KMS-11 (cell line): ENCODE measurements at regions not wholly inside any gene's neighbourhood (a gene's known extent, or its start where the extent isn't known, plus 50 kb on each side); places are given as distances from the start of the nearest gene placed in this dataset.

Experiments used
- H2AFZ ChIP-seq: fragments of 200-600 bp; sonication (generic); 2 replicates; pipeline ENCODE4 v1.6.1; 2016; ENCODE audit warnings: antibody characterized with exemption, mixed run types, low read depth
- H3K27ac ChIP-seq: fragments of 200-600 bp; sonication (generic); 2 replicates; pipeline ENCODE4 v1.6.1; 2016; ENCODE audit warnings: mild to moderate bottlenecking, mixed run types
- H3K27me3 ChIP-seq: fragments of 200-600 bp; sonication (generic); 2 replicates; pipeline ENCODE4 v1.6.1; 2017; ENCODE audit warnings: mild to moderate bottlenecking, low read depth, mixed run types, moderate library complexity; ENCODE audit not compliant: insufficient read depth
- H3K36me3 ChIP-seq: fragments of 200-600 bp; sonication (generic); 2 replicates; pipeline ENCODE4 v1.6.1; 2017; ENCODE audit warnings: mild to moderate bottlenecking, mixed run types; ENCODE audit not compliant: insufficient read depth
- H3K4me1 ChIP-seq: fragments of 200-600 bp; sonication (generic); 2 replicates; pipeline ENCODE4 v1.6.1; 2016; ENCODE audit warnings: mild to moderate bottlenecking, low read depth, mixed run types; ENCODE audit not compliant: poor library complexity, severe bottlenecking
- H3K4me2 ChIP-seq: fragments of 200-600 bp; sonication (generic); 2 replicates; pipeline ENCODE4 v1.7.0; 2016; ENCODE audit warnings: mild to moderate bottlenecking, mixed run types
- H3K4me3 ChIP-seq: fragments of 200-600 bp; sonication (generic); IDR thresholded peaks from 2 replicates; pipeline ENCODE4 v1.6.1; 2017; ENCODE audit warnings: low read depth, low read length, mixed read lengths; ENCODE audit not compliant: insufficient read depth
- H3K79me2 ChIP-seq: fragments of 200-600 bp; sonication (generic); 2 replicates; pipeline ENCODE4 v1.6.1; 2016; ENCODE audit warnings: low read depth, mixed run types; ENCODE audit not compliant: insufficient read depth
- H3K9ac ChIP-seq: fragments of 200-600 bp; sonication (generic); 2 replicates; pipeline ENCODE4 v1.6.1; 2016; ENCODE audit warnings: mild to moderate bottlenecking, mixed run types
- H4K20me1 ChIP-seq: fragments of 200-600 bp; sonication (generic); 2 replicates; pipeline ENCODE4 v1.6.1; 2016; ENCODE audit warnings: mild to moderate bottlenecking, mixed run types; ENCODE audit not compliant: insufficient read depth
- TF ChIP-seq, protein P1 (sequence below): fragments of 200-600 bp; sonication (generic); conservative IDR thresholded peaks from 2 replicates; pipeline ENCODE4 v1.6.1; 2017; ENCODE audit warnings: low read depth, mild to moderate bottlenecking, antibody characterized with exemption, low read length, moderate library complexity, mixed read lengths

DNA sequence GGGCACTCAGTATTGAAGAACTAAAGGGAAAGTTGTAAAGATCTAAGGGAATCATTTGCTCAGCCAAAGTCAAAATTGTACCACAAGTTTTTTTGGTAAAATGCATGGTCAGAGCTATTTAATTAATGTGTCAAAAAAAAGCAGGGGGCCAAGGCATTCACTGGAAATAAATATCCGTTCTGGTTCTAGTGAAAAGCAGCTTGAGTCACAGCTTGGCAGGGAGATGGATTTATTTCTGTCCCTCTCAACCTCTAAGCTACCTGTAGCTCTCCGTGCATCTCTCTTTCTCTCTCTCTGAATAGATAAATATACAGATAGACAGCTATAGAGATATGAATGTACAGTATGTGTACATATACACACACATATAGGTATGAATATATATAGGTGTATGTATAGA lies 554.4 kb upstream of the TMEM132C start:
- Histone ChIP-seq H3K4me3 (no peak overlapping the region), H3K9ac (no peak overlapping the region), H3K4me1 (no peaks in the 10 kb centered on the region), H2AFZ (no peak overlapping the region), H3K79me2 (no peaks in the 10 kb centered on the region), H3K27me3 (no peaks in the 10 kb centered on the region), H3K27ac (no peak overlapping the region), H3K4me2 (no peak overlapping the region), H4K20me1 (no peaks in the 10 kb centered on the region), H3K36me3 (no peaks in the 10 kb centered on the region)
- TF ChIP-seq, protein P1, sequence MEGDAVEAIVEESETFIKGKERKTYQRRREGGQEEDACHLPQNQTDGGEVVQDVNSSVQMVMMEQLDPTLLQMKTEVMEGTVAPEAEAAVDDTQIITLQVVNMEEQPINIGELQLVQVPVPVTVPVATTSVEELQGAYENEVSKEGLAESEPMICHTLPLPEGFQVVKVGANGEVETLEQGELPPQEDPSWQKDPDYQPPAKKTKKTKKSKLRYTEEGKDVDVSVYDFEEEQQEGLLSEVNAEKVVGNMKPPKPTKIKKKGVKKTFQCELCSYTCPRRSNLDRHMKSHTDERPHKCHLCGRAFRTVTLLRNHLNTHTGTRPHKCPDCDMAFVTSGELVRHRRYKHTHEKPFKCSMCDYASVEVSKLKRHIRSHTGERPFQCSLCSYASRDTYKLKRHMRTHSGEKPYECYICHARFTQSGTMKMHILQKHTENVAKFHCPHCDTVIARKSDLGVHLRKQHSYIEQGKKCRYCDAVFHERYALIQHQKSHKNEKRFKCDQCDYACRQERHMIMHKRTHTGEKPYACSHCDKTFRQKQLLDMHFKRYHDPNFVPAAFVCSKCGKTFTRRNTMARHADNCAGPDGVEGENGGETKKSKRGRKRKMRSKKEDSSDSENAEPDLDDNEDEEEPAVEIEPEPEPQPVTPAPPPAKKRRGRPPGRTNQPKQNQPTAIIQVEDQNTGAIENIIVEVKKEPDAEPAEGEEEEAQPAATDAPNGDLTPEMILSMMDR, result no peak

DNA sequence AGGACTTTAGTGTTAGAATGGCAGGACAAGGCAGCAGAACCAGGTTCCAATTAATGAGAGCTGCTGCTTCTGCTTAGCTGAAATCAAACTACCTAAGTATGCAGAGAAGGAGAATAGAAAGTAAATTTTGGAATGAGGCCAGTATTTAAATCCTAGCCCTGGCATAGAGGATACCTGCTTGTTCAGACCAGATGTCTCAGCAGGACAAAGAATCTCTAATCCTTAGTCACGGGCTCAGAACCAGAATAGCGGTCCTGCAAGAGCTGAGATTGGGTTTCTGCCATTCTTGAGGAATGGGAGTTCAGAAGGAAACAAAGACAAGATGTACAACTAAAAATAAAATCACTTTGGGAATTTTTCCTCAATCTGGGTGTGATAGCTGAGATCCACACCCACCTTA lies 550.8 kb upstream of the TMEM132C start:
- Histone ChIP-seq H3K4me3 (no peak overlapping the region), H3K4me2 (no peak overlapping the region), H3K36me3 (no peaks in the 10 kb centered on the region), H2AFZ (no peak overlapping the region), H3K27me3 (no peaks in the 10 kb centered on the region), H3K4me1 (no peaks in the 10 kb centered on the region), H3K79me2 (no peaks in the 10 kb centered on the region), H4K20me1 (no peaks in the 10 kb centered on the region), H3K9ac (no peak overlapping the region), H3K27ac (no peak overlapping the region)
- TF ChIP-seq, protein P1, result no peak

DNA sequence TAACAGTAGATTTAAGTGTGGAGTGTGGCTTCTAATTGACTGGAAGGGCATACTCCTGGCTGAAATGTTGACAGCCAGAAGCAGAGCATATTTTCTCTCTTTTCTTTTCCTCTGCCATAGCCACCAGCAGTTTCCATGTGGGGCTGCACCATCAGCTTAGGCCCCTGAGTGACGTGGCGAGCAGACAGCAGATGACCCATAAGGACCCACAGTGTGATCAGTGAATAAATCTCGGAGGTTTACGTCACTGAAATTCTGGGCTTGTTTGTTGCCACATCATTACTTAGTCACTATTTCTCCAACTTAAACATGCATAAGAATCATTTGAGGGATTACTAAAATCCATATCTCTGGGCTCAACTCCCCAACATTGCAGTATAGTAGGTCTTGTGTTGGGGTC lies 549.7 kb upstream of the TMEM132C start:
- H3K4me2 ChIP-seq, result no peak overlapping the region
- H3K79me2 ChIP-seq, result no peaks in the 10 kb centered on the region
- H3K36me3 ChIP-seq, result no peaks in the 10 kb centered on the region
- H3K27ac ChIP-seq, result no peak overlapping the region
- H3K4me1 ChIP-seq, result no peaks in the 10 kb centered on the region
- no peak overlapping the region for H3K9ac ChIP-seq
- no peaks in the 10 kb centered on the region for H3K27me3 ChIP-seq
- no peak overlapping the region for H2AFZ ChIP-seq
- TF ChIP-seq, protein P1, result no peak
- no peaks in the 10 kb centered on the region for H4K20me1 ChIP-seq
- H3K4me3 ChIP-seq, result no peak overlapping the region

DNA sequence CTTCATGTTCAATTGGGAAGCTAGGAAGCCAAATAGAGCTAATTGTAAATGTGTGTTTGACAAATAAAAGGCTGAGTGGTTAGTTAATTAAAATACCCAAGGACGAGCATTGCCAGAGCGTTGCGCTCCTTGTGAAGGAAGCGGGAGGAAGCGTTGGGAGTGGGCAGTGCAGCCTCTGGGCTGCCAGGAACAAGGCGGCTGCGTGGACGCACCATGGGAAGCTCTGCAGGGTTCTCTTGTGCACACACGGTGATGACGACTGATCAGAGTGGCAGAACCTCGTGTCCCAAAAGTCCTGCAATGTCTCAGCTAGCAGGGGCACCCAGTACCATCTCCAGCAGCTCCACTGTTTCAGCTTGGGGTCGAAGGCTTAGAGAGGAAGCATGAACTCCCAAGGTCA lies 546.6 kb upstream of the TMEM132C start:
- TF ChIP-seq, protein P1, result no peak
- no peak overlapping the region for H3K4me2 ChIP-seq
- no peaks in the 10 kb centered on the region for H4K20me1 ChIP-seq
- H3K4me3 ChIP-seq, result no peak overlapping the region
- no peaks in the 10 kb centered on the region for H3K4me1 ChIP-seq
- H2AFZ ChIP-seq, result no peak overlapping the region
- H3K79me2 ChIP-seq, result no peaks in the 10 kb centered on the region
- H3K27ac ChIP-seq, result no peak overlapping the region
- no peaks in the 10 kb centered on the region for H3K36me3 ChIP-seq
- no peak overlapping the region for H3K9ac ChIP-seq
- no peaks in the 10 kb centered on the region for H3K27me3 ChIP-seq

DNA sequence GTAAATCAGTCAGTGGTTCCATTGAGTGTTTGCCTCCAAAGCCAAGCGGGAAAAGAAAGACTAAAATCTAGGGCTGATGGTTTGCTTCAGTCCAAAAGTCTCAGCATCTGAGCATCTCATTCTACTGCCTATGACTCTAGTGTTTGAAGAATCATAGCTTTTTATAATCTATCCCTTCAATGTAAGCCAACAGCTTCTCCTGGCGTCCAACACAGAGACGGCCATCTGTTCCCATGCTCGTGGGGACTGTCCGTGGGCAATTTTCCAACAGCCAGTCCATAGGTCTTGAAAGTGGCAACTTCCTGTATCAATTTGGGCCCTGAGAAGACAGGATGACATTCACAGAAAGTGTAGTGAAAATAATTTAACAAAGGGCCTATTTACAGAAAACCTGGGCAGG lies 544.4 kb upstream of the TMEM132C start:
- Histone ChIP-seq H4K20me1 (no peaks in the 10 kb centered on the region), H3K27me3 (no peaks in the 10 kb centered on the region), H3K36me3 (no peaks in the 10 kb centered on the region), H2AFZ (no peak overlapping the region), H3K4me1 (no peaks in the 10 kb centered on the region), H3K9ac (no peak overlapping the region), H3K4me3 (no peak overlapping the region), H3K27ac (no peak overlapping the region), H3K4me2 (no peak overlapping the region), H3K79me2 (no peaks in the 10 kb centered on the region)
- TF ChIP-seq, protein P1, result no peak
